CD14-positive monocyte (primary cell): ENCODE measurements at regions not wholly inside any gene's neighbourhood (a gene's known extent, or its start where the extent isn't known, plus 50 kb on each side); places are given as distances from the start of the nearest gene placed in this dataset.
A peak's percentile ranks its signal among the peaks of the same experiment; 100 is the strongest.

Source experiments
- DNase-seq, 3 donors: peaks; one replicate each; pipeline ENCODE4 v3.0.0-alpha.2; 2011 to 2022
- H2AFZ ChIP-seq: 2 replicates; pipeline ENCODE4 v1.6.0; 2012; ENCODE audit warnings: mild to moderate bottlenecking, low read depth, low read length, inconsistent platforms; ENCODE audit not compliant: insufficient read depth, poor library complexity, severe bottlenecking
- H3K27ac ChIP-seq, 2 donors: 1 replicate in 1 of 2; 2 replicates in 1 of 2; pipeline ENCODE4 v1.5.1; 2012 to 2013; ENCODE audit warnings: low read length in 2 of 2, control low read depth in 1 of 2, inconsistent platforms in 1 of 2, low read depth in 1 of 2, mild to moderate bottlenecking in 1 of 2
- H3K27me3 ChIP-seq, 2 donors: one replicate each; pipeline versions ENCODE4 v1.6.0 to v1.6.1; 2011 to 2013; ENCODE audit warnings: low read length in 2 of 2; ENCODE audit not compliant: control insufficient read depth in 2 of 2, insufficient read depth in 2 of 2
- H3K36me3 ChIP-seq, 2 donors: replicated peaks in 1 of 2; 1 replicate in 1 of 2; 2 replicates in 1 of 2; pipeline versions ENCODE4 v1.5.1 to v1.6.1; 2012 to 2013; ENCODE audit warnings: low read length in 2 of 2, control low read depth in 1 of 2, inconsistent platforms in 1 of 2, mild to moderate bottlenecking in 1 of 2; ENCODE audit not compliant: insufficient read depth in 2 of 2, control insufficient read depth in 1 of 2
- H3K4me1 ChIP-seq, 2 donors: 1 replicate in 1 of 2; 2 replicates in 1 of 2; pipeline versions ENCODE4 v1.5.1 to v1.6.1; 2012 to 2013; ENCODE audit warnings: low read length in 2 of 2, control low read depth in 1 of 2, inconsistent platforms in 1 of 2, mild to moderate bottlenecking in 1 of 2, moderate library complexity in 1 of 2; ENCODE audit not compliant: insufficient read depth in 2 of 2, control insufficient read depth in 1 of 2
- H3K4me2 ChIP-seq: replicated peaks from 2 replicates; pipeline ENCODE3; 2012; ENCODE audit warnings: low read length, moderate library complexity, mild to moderate bottlenecking; ENCODE audit not compliant: poor library complexity, severe bottlenecking; ENCODE audit errors: extremely low read depth
- H3K4me3 ChIP-seq, 3 experiments: fragments of 200-600 bp in 1 of 3; sonication (generic) in 1 of 3; replicated peaks in 1 of 3; 1 replicate in 2 of 3; 2 replicates in 1 of 3; pipeline ENCODE4 v1.5.1; 2011 to 2013; ENCODE audit warnings: low read length in 3 of 3, mild to moderate bottlenecking in 3 of 3, control low read depth in 2 of 3, low read depth in 2 of 3, inconsistent platforms in 1 of 3, moderate library complexity in 1 of 3
- H3K79me2 ChIP-seq: 2 replicates; pipeline ENCODE4 v1.6.0; 2012; ENCODE audit warnings: mild to moderate bottlenecking, control low read depth, inconsistent platforms, low read length, moderate library complexity; ENCODE audit not compliant: insufficient read depth
- H3K9ac ChIP-seq: 2 replicates; pipeline ENCODE4 v1.6.0; 2017; ENCODE audit warnings: low read length, mild to moderate bottlenecking; ENCODE audit not compliant: insufficient read depth, poor library complexity, severe bottlenecking
- H3K9me3 ChIP-seq, 2 donors: replicated peaks in 1 of 2; 1 replicate in 1 of 2; 2 replicates in 1 of 2; pipeline versions ENCODE4 v1.5.1 to v1.6.1; 2012 to 2013; ENCODE audit warnings: low read length in 2 of 2, control low read depth in 1 of 2; ENCODE audit not compliant: control insufficient read depth in 1 of 2, insufficient read depth in 1 of 2
- H4K20me1 ChIP-seq: 2 replicates; pipeline ENCODE4 v1.6.0; 2012; ENCODE audit warnings: mild to moderate bottlenecking, low read length, control low read depth, moderate library complexity; ENCODE audit not compliant: insufficient read depth
- H3K27ac Mint-ChIP-seq, 7 donors: one replicate each; pipeline ENCODE4 v1.8.0; 2020; ENCODE audit warnings: mild to moderate bottlenecking in 7 of 7, mixed read lengths in 7 of 7, moderate library complexity in 6 of 7, inconsistent platforms in 2 of 7
- H3K27me3 Mint-ChIP-seq, 3 donors: one replicate each; pipeline ENCODE4 v1.8.0; 2021 to 2022; ENCODE audit warnings: low read depth in 3 of 3, mild to moderate bottlenecking in 3 of 3, mixed read lengths in 3 of 3, moderate library complexity in 3 of 3, inconsistent platforms in 1 of 3
- H3K36me3 Mint-ChIP-seq, 2 donors: one replicate each; pipeline ENCODE4 v1.8.0; 2020; ENCODE audit warnings: mixed read lengths in 2 of 2, inconsistent platforms in 1 of 2, mild to moderate bottlenecking in 1 of 2
- H3K4me1 Mint-ChIP-seq: one replicate; pipeline ENCODE4 v1.8.0; 2020; ENCODE audit warnings: mild to moderate bottlenecking, mixed read lengths
- H3K4me3 Mint-ChIP-seq, 2 donors: one replicate each; pipeline ENCODE4 v1.8.0; 2020; ENCODE audit warnings: mild to moderate bottlenecking in 2 of 2, mixed read lengths in 2 of 2, moderate library complexity in 1 of 2
- H3K9me3 Mint-ChIP-seq, 7 donors: one replicate each; pipeline ENCODE4 v1.8.0; 2020 to 2022; ENCODE audit warnings: mixed read lengths in 7 of 7, mild to moderate bottlenecking in 6 of 7, moderate library complexity in 6 of 7, inconsistent platforms in 2 of 7
- CTCF ChIP-seq: fragments of 200-600 bp; IDR thresholded peaks from one replicate; pipeline ENCODE4 v1.8.0; 2022; ENCODE audit warnings: antibody characterized with exemption, mild to moderate bottlenecking
- WGBS: methylation state at CpG from one replicate; pipeline ENCODE4 v1.1.5; 2013; ENCODE audit warnings: missing lambda C conversion rate; ENCODE audit not compliant: insufficient coverage; 5-methylcytosine and 5-hydroxymethylcytosine counted together
- intact Hi-C, 2 donors: fragments of 100-400 bp; cut with micrococcal nuclease; formaldehyde crosslinking; loops; one replicate each; pipeline versions ENCODE4 v1.15.0 to v1.15.1; 2023

GRCh38 chr5:125199373-125199772 is 452.9 kb upstream of the ZNF608 start:
- TF ChIP-seq CTCF = no peak
- H3K9me3 Mint-ChIP-seq = no peaks in the 10 kb centered on the region

GRCh38 chr5:125199968-125200865 is 453.8 kb upstream of the ZNF608 start:
- no peaks in the 10 kb centered on the region for H3K27me3 ChIP-seq
- H3K36me3 Mint-ChIP-seq = no peaks in the 10 kb centered on the region
- H3K4me1 Mint-ChIP-seq = peaks cover 10% of the 10 kb centered on the region
- H3K27ac Mint-ChIP-seq = no peak overlapping the region
- intact Hi-C loops = no loop called here
- H3K27me3 Mint-ChIP-seq = peaks cover 0 to 10% (median 4%) of the 10 kb centered on the region in 3 donors
- peak overlapping the region; percentile 43 for H2AFZ ChIP-seq
- no peaks in the 10 kb centered on the region for H4K20me1 ChIP-seq
- H3K36me3 ChIP-seq = no peaks in the 10 kb centered on the region
- no peaks in the 10 kb centered on the region for H3K9me3 Mint-ChIP-seq
- no peaks in the 10 kb centered on the region for H3K9me3 ChIP-seq
- no peak for TF ChIP-seq CTCF
- no peak overlapping the region for H3K27ac ChIP-seq
- H3K9ac ChIP-seq = no peak overlapping the region
- 33% methylated on average over 15 of the region's 17 CpGs for WGBS
- no peaks in the 10 kb centered on the region for H3K79me2 ChIP-seq
- peak overlapping the region in 1 of 3 experiments; percentile 33 for H3K4me3 ChIP-seq
- H3K4me3 Mint-ChIP-seq = peak overlapping the region; percentile 55 to 84
- no peaks in the 10 kb centered on the region for H3K4me1 ChIP-seq
- peak overlapping the region; percentile 40 for H3K4me2 ChIP-seq
- DNase-seq = no peak

More at GRCh38 chr5:125199373-125199772, 452.9 kb upstream of the ZNF608 start:
- Mint-ChIP-seq H3K27me3 (peaks cover 0 to 10% (median 4%) of the 10 kb centered on the region in 3 donors), H3K36me3 (no peaks in the 10 kb centered on the region), H3K4me1 (peaks cover 10% of the 10 kb centered on the region), H3K4me3 (no peak overlapping the region), H3K27ac (no peak overlapping the region)
- Histone ChIP-seq H3K4me1 (no peaks in the 10 kb centered on the region), H3K27me3 (no peaks in the 10 kb centered on the region), H3K4me2 (no peak overlapping the region), H3K27ac (no peak overlapping the region), H3K79me2 (no peaks in the 10 kb centered on the region), H4K20me1 (no peaks in the 10 kb centered on the region), H3K9me3 (no peaks in the 10 kb centered on the region), H3K36me3 (no peaks in the 10 kb centered on the region), H3K4me3 (no peak overlapping the region), H2AFZ (no peak overlapping the region), H3K9ac (no peak overlapping the region)
- no CpG with 5 or more reads among the region's 2 CpGs for WGBS
- no peak for DNase-seq
- intact Hi-C loops = no loop called here
